Fibroblast of villous mesenchyme (primary cell): ENCODE measurements at regions not wholly inside any gene's neighbourhood (a gene's known extent, or its start where the extent isn't known, plus 50 kb on each side); places are given as distances from the start of the nearest gene placed in this dataset.

Source experiments
- DNase-seq: peaks from one replicate; pipeline ENCODE4 v3.0.0-alpha.2; 2010; ENCODE audit warnings: low read depth
- H3K4me3 ChIP-seq: 2 replicates; pipeline ENCODE4 v1.5.1; 2011; ENCODE audit warnings: low read depth, mild to moderate bottlenecking, low read length
- TF ChIP-seq, protein P1 (sequence below): IDR thresholded peaks from 2 replicates; pipeline ENCODE4 v1.5.1; 2012; ENCODE audit warnings: low read depth, mild to moderate bottlenecking, low read length; ENCODE audit not compliant: insufficient read depth

DNA sequence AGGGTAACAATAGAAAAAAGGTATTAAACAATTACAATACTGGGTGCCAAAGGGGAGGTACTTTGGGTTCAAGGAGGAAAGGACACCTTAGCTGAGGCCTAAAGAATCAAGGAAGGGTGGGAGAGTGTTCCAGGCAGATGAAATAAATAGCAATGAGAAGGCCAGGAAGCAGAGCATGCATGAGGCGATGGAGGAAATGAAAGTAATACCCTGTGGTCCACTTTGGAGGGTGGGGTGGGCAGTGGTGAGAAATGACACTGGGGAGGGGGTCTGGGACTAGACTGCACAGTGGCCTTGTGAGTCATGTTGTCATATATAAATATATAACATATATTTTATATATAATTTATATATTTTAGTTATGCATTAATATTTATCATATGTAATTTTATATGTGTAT, 55.9 kb downstream of the BHLHE40 start:
- H3K4me3 ChIP-seq = no peak overlapping the region
- TF ChIP-seq, protein P1, sequence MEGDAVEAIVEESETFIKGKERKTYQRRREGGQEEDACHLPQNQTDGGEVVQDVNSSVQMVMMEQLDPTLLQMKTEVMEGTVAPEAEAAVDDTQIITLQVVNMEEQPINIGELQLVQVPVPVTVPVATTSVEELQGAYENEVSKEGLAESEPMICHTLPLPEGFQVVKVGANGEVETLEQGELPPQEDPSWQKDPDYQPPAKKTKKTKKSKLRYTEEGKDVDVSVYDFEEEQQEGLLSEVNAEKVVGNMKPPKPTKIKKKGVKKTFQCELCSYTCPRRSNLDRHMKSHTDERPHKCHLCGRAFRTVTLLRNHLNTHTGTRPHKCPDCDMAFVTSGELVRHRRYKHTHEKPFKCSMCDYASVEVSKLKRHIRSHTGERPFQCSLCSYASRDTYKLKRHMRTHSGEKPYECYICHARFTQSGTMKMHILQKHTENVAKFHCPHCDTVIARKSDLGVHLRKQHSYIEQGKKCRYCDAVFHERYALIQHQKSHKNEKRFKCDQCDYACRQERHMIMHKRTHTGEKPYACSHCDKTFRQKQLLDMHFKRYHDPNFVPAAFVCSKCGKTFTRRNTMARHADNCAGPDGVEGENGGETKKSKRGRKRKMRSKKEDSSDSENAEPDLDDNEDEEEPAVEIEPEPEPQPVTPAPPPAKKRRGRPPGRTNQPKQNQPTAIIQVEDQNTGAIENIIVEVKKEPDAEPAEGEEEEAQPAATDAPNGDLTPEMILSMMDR = no peak
- no peak for DNase-seq

- DNase-seq = no peak
- no peak overlapping the region for H3K4me3 ChIP-seq
- TF ChIP-seq, protein P1 = no peak
Measured at GRCh38 chr3:5035692-5036391, 56.6 kb downstream of the BHLHE40 start.

DNA sequence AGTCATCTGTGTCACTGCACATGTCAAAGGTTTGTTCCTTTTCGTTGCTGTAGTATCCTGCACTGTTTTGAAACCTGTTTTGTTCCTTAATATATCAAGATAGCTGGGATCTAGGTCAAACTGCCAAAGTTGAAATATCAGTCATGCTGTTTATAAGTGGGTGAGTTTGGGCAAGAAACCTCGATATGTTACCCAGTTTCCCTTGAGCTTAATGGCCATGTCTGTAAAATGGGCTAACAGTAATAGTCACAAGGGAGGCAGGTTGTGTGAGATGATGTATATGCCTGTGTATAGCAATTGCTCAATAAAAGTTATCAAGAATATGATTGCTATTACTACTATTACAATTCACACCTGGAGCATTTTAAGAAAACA, 57.1 kb downstream of the BHLHE40 start:
- H3K4me3 ChIP-seq = no peak overlapping the region
- TF ChIP-seq, protein P1 = no peak
- DNase-seq = no peak

DNA sequence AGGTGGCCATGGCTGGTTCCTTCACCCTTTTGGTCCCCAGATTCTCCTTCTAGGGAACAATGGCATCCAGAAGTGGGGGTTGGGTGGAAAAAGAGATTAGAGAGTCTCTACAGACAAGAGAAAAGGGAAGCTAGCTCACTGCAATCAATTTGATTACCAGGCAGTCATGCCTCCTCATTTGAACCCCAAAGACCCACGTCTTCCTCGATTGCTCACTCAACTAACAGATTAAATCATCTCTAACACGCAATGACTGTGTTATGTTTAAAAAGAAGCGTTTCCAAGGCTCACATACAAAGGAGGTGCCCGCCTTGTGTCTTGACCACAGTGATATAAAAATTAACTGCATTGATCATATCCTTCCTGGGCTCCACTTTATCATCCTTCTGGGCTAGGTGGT, 57.6 kb downstream of the BHLHE40 start:
- H3K4me3 ChIP-seq = no peak overlapping the region
- DNase-seq = no peak
- TF ChIP-seq, protein P1 = no peak

- no peak for DNase-seq
- H3K4me3 ChIP-seq = no peak overlapping the region
- TF ChIP-seq, protein P1 = no peak
Measured at GRCh38 chr3:5039585-5039984, 60.3 kb downstream of the BHLHE40 start.

DNA sequence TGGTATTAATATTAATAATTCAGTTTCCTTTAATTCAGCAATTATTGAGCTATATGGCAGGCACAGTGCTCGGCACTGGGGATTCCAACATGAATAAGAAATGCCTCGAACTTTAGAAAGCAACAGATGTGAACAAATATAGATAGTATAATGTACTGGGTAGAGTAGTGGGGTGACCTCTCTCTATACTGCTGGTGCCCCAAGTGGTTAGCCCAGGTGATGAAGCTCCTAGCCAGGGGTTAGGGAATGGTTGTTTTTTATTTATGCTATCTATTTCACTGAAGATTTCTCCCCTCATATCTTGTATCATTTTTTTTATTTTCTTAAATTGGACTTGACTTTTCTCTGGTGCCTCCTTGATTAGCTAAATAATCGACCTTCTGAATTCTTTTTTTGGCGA, 62.1 kb downstream of the BHLHE40 start:
- DNase-seq = no peak
- TF ChIP-seq, protein P1 = no peak
- no peak overlapping the region for H3K4me3 ChIP-seq

GRCh38 chr3:5045961-5046360, 66.7 kb downstream of the BHLHE40 start:
- DNase-seq = no peak
- H3K4me3 ChIP-seq = no peak overlapping the region
- TF ChIP-seq, protein P1 = no peak
